Activated CD8-positive, alpha-beta T cell treated with anti-CD3 and anti-CD28 coated beads, Interleukin-2, amount 10 ng/mL, durations not matched to agents 7 days and 5 days (primary cell): ENCODE measurements at regions not wholly inside any gene's neighbourhood (a gene's known extent, or its start where the extent isn't known, plus 50 kb on each side); places are given as distances from the start of the nearest gene placed in this dataset.

ENCODE experiments used
- ATAC-seq: fragments of 150-1000 bp; cut with Tn5 transposase; one replicate; pipeline ENCODE4 v1.10.0; 2021; ENCODE audit warnings: moderate library complexity
- CTCF ChIA-PET: fragments of 350-600 bp; sonication (Branson Sonifier 250); formaldehyde crosslinking; loops from one replicate; lab custom pipeline; 2021; ENCODE audit warnings: antibody characterized with exemption; lab: Charles Lee
- POLR2A ChIA-PET: fragments of 350-600 bp; sonication (Branson Sonifier 250); formaldehyde crosslinking; loops from one replicate; lab custom pipeline; 2021; ENCODE audit warnings: antibody characterized with exemption; lab: Charles Lee
- DNase-seq: peaks from one replicate; pipeline ENCODE4 v3.0.0-alpha.2; 2020
- H3K27ac Mint-ChIP-seq: one replicate; pipeline ENCODE4 v1.8.0; 2021; ENCODE audit warnings: mild to moderate bottlenecking, mixed read lengths
- H3K27me3 Mint-ChIP-seq: one replicate; pipeline ENCODE4 v1.8.0; 2021; ENCODE audit warnings: low read depth, mixed read lengths
- H3K36me3 Mint-ChIP-seq: one replicate; pipeline ENCODE4 v1.8.0; 2021; ENCODE audit warnings: low read depth, mixed read lengths
- H3K4me1 Mint-ChIP-seq: one replicate; pipeline ENCODE4 v1.8.0; 2021; ENCODE audit warnings: low read depth, mixed read lengths
- H3K4me3 Mint-ChIP-seq: one replicate; pipeline ENCODE4 v1.8.0; 2021; ENCODE audit warnings: mild to moderate bottlenecking, mixed read lengths
- H3K9me3 Mint-ChIP-seq: one replicate; pipeline ENCODE4 v1.8.0; 2022; ENCODE audit warnings: mixed read lengths; ENCODE audit not compliant: insufficient read depth

DNA sequence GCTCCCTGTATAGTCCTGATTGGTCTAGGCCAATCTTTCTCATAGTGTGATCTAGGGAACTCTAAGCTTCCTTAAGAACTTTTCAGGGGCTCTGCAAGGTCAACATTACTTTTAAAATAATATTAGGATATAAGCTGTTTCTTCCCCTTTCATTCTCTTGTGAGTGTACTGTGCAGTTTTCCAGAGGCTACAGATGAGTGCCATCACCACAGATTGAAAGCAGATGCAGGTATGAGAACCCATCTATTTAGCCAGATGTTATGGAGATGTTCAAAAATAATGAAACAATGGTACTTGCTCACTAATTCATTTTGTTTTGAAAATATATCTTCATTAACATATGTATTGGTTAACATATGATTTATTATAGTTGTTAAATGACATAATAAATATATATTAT lies 169.2 kb upstream of the SEMA3A start:
- H3K9me3 Mint-ChIP-seq: no peaks in the 10 kb centered on the region
- H3K27me3 Mint-ChIP-seq: no peaks in the 10 kb centered on the region
- no peaks in the 10 kb centered on the region for H3K4me1 Mint-ChIP-seq
- ATAC-seq (no peak), DNase-seq (no peak)
- no peak overlapping the region for H3K27ac Mint-ChIP-seq
- ChIA-PET CTCF (no interaction called here), POLR2A (no interaction called here)
- H3K4me3 Mint-ChIP-seq: no peak overlapping the region
- H3K36me3 Mint-ChIP-seq: no peaks in the 10 kb centered on the region

DNA sequence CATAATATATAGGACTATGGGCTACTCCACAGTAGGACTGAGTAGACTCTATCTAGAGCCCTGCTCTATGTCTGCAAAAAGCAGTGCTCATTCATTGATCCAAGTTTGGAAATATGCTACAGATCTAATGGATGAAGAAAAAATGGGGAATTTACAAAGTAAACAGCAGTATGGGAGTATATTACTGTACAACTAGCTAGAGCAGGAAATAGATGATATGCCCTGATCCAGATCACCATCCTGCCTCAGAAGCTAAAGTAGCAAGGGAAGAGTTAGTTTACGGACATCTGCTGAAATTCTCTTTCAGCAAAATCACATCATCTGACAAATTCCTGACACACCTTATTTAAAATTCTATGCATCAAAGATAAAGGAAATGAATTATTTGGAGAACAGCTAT lies 168.2 kb upstream of the SEMA3A start:
- Mint-ChIP-seq H3K36me3 (no peaks in the 10 kb centered on the region), H3K4me3 (no peak overlapping the region), H3K4me1 (no peaks in the 10 kb centered on the region), H3K27ac (no peak overlapping the region), H3K27me3 (no peaks in the 10 kb centered on the region), H3K9me3 (no peaks in the 10 kb centered on the region)
- ChIA-PET POLR2A (no interaction called here), CTCF (no interaction called here)
- no peak for DNase-seq
- ATAC-seq: no peak

DNA sequence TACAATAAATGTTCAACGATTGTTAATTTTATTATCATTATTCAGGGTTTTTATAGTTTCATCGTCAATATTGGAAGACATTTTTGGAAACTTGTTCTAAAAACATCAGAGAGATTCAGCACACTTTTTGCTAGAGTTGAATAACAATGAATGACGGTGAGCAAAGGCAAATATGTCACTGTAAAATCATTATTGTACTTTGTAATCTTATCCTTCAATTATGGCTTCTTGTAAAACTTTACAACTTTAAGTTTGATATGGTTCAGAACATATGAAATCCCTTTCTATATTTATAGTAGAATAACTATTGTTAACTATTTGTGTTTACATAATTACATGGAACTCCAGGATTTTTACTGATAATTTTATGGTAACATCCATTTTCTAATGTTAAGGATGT lies 167.8 kb upstream of the SEMA3A start:
- Mint-ChIP-seq H3K27me3 (no peaks in the 10 kb centered on the region), H3K27ac (no peak overlapping the region), H3K4me1 (no peaks in the 10 kb centered on the region), H3K4me3 (no peak overlapping the region), H3K36me3 (no peaks in the 10 kb centered on the region), H3K9me3 (no peaks in the 10 kb centered on the region)
- no peak for DNase-seq
- ATAC-seq: no peak
- ChIA-PET POLR2A (no interaction called here), CTCF (no interaction called here)

DNA sequence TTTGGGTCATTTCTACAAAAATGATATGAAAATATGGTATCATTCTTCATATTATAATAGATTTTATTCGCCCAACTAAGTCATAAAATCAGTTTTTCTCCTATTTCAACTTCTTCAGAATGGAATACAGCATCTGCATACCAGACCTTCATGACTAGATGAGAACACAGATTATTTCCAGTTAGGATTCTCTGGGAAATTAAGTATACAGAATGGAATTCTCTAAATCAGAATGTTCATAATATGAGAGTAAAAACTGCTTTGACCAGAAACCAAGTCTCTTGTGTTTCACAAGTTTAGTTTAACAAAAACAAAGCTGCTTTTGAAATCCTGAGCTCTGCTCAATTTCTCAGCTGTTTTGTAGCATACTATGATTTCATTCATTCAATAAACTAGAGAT lies 160.3 kb upstream of the SEMA3A start:
- Mint-ChIP-seq H3K4me1 (no peaks in the 10 kb centered on the region), H3K27me3 (no peaks in the 10 kb centered on the region), H3K9me3 (no peaks in the 10 kb centered on the region), H3K36me3 (no peaks in the 10 kb centered on the region), H3K27ac (no peak overlapping the region), H3K4me3 (no peak overlapping the region)
- ATAC-seq (no peak), DNase-seq (no peak)
- CTCF ChIA-PET: no interaction called here
- POLR2A ChIA-PET: no interaction called here

DNA sequence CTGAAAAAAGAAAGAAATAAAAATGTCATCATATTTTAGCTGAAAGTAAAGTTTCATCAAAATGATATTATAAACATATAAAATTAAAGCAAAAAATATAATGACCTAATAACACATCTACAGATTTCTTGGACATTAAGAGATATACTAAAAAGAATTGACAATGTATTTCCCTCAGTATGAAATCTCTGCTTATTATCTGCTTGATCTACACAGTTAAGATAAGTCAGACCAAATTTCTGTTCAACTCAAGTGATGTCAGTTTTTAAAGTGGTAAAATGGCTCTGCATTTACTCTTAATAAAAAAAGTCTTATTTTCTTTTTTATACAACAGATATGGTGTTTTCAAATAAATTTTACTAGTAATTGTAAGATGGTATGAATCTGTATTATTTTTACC lies 159.4 kb upstream of the SEMA3A start:
- Mint-ChIP-seq H3K9me3 (no peaks in the 10 kb centered on the region), H3K27ac (no peak overlapping the region), H3K4me1 (no peaks in the 10 kb centered on the region), H3K4me3 (no peak overlapping the region), H3K36me3 (no peaks in the 10 kb centered on the region), H3K27me3 (no peaks in the 10 kb centered on the region)
- ChIA-PET CTCF (no interaction called here), POLR2A (no interaction called here)
- DNase-seq (no peak), ATAC-seq (no peak)

DNA sequence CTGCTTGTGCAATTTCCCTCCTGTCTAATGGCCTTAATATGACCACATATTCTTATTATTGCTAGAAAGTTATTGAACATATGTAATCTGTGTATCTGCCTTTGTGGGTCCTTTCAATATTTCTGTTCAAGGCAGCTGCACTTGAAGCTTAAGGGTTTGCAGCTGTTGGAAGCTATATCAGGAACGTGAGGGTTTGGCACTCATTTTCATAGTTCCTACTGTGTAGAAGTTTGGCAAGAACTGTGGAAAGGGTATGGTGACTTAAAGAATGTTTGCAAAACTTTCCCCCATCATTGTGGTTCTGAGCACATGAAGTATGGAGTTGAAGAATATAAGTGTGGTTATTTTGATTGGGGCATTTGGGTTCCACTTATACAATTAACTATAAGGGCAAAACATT lies 144.7 kb upstream of the SEMA3A start:
- H3K4me3 Mint-ChIP-seq: no peak overlapping the region
- no peaks in the 10 kb centered on the region for H3K9me3 Mint-ChIP-seq
- ChIA-PET CTCF (no interaction called here), POLR2A (no interaction called here)
- H3K27me3 Mint-ChIP-seq: peaks cover 4% of the 10 kb centered on the region
- ATAC-seq (no peak), DNase-seq (no peak)
- no peaks in the 10 kb centered on the region for H3K36me3 Mint-ChIP-seq
- H3K4me1 Mint-ChIP-seq: no peaks in the 10 kb centered on the region
- H3K27ac Mint-ChIP-seq: no peak overlapping the region

DNA sequence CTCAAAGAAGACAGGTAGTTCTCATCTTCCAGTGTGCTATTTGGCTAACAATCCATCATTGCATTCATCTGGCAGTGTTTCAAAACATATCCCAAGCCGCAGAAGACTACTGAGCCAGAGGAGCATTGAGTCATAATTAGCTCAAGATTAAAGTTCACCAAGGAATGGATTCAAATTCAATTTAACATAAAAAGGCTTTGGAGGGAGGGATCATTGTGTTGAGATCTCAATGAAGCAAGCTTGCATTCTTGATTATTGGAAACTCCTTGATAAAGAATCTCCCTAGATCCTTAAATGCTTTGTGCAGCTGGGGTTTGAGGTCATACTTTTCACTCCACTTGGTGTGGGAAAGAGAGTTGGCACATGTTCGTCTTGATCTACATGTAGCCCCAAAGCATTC lies 142.8 kb upstream of the SEMA3A start:
- Mint-ChIP-seq H3K36me3 (no peaks in the 10 kb centered on the region), H3K4me3 (no peak overlapping the region), H3K27ac (no peak overlapping the region), H3K27me3 (peaks cover 2% of the 10 kb centered on the region), H3K4me1 (no peaks in the 10 kb centered on the region), H3K9me3 (no peaks in the 10 kb centered on the region)
- CTCF ChIA-PET: no interaction called here
- ATAC-seq (no peak), DNase-seq (no peak)
- POLR2A ChIA-PET: no interaction called here

DNA sequence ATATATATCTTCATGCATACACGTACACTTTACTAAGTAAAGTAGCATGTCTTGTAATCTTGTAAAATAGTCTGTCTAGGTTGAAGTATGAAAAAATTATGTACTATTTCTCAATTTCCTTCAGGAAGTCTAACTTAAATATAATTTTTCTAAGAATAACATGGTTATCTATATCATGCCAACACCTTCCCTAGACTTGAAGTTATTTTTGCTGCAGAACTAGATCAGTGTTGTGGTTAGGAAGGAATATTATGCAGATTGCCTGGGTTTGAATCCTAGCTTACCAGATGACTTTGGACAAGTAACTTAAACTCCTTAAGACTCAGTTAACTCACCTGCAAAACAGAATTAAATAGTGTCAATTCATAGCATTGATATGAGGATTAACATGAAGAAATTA lies 142.2 kb upstream of the SEMA3A start:
- Mint-ChIP-seq H3K4me1 (no peaks in the 10 kb centered on the region), H3K27ac (no peak overlapping the region), H3K9me3 (no peaks in the 10 kb centered on the region), H3K36me3 (no peaks in the 10 kb centered on the region), H3K27me3 (peaks cover 2% of the 10 kb centered on the region), H3K4me3 (no peak overlapping the region)
- CTCF ChIA-PET: no interaction called here
- DNase-seq (no peak), ATAC-seq (no peak)
- POLR2A ChIA-PET: no interaction called here

DNA sequence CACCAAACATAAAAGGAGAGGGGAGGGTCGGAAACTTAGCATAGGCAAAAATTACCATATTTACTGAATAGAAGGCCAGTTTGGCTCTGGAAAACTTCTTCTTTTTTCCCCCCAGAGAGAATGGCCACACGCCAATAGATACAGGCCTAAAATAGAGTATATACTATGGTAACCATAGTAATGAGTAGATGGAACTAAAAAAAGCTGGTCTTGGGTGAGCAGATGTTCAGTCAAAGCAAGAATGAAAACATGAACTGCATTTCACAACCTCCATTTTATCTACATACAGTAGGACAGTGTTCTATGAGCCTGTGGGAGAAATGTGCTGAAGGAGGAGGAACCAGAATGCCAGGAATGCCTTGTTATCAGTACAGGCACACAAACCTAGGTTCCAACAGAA lies 141.7 kb upstream of the SEMA3A start:
- ATAC-seq (no peak), DNase-seq (no peak)
- ChIA-PET POLR2A (no interaction called here), CTCF (no interaction called here)
- Mint-ChIP-seq H3K4me3 (no peak overlapping the region), H3K36me3 (no peaks in the 10 kb centered on the region), H3K4me1 (no peaks in the 10 kb centered on the region), H3K27ac (no peak overlapping the region), H3K9me3 (no peaks in the 10 kb centered on the region), H3K27me3 (peaks cover 2% of the 10 kb centered on the region)

DNA sequence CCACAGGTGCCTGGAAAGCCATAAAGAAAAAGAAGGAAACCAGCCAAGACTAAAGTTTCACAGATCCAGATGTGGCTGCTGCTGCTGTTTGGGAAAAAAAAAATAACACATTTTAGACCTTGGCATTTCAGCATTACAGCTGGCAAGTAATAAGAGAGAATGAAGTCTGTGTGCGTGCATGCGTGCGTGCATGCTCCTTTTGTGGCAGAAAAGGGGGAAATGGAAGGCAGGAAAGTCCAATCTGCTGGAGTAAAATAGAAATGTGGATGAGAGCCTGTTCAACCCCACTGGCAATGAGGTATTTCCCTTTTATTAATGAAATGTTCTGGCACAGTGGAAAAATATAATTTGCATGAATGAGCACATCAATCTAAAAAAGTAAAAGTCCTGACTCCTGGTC lies 137.0 kb upstream of the SEMA3A start:
- H3K4me3 Mint-ChIP-seq: no peak overlapping the region
- CTCF ChIA-PET: no interaction called here
- no peak overlapping the region for H3K27ac Mint-ChIP-seq
- no peaks in the 10 kb centered on the region for H3K9me3 Mint-ChIP-seq
- ATAC-seq (no peak), DNase-seq (no peak)
- no peaks in the 10 kb centered on the region for H3K27me3 Mint-ChIP-seq
- H3K4me1 Mint-ChIP-seq: no peaks in the 10 kb centered on the region
- POLR2A ChIA-PET: no interaction called here
- no peaks in the 10 kb centered on the region for H3K36me3 Mint-ChIP-seq

DNA sequence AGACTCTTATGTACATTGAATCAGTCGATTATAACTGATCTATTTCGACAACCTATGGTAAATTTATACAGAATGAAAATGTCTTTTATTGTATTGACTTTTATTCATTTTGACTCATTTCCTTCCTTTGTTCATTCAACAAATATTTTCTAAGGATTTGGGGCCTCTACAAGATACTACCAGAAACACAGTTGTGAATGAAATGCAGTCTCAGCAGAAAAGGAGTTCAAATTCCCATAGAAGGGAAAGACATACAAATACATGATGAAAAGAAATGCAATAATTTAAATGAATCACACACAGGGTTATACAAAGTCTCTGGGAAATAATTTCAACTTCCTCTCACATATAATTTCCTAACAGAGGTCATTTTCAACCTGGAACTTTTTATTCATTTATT lies 134.0 kb upstream of the SEMA3A start:
- no peaks in the 10 kb centered on the region for H3K9me3 Mint-ChIP-seq
- H3K36me3 Mint-ChIP-seq: no peaks in the 10 kb centered on the region
- ATAC-seq: no peak
- no peak overlapping the region for H3K4me3 Mint-ChIP-seq
- H3K27me3 Mint-ChIP-seq: no peaks in the 10 kb centered on the region
- H3K27ac Mint-ChIP-seq: no peak overlapping the region
- POLR2A ChIA-PET: no interaction called here
- no peaks in the 10 kb centered on the region for H3K4me1 Mint-ChIP-seq
- CTCF ChIA-PET: no interaction called here
- no peak for DNase-seq

DNA sequence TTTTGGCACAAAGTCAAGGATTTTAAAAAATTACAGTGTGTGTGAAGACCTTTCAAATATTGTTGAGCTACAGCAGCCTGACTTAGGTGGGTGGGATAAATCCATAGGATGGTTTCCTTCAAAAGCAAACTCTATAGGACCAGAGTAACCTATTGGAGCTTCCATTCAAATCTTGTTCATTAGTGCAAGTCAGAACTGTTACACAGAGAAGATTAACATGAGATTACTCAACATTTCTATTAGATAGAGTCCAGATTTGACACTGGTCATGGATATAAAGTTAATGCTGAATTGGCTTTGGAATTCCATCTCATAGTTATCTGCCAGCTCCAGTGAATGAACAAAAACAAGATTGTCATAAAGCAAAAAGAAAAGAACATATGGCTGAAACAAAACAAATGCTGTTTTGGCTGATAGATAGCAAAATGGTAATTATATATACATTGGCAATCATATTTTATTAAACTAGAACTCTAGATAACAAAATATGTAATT lies 129.6 kb upstream of the SEMA3A start:
- H3K4me3 Mint-ChIP-seq: no peak overlapping the region
- ChIA-PET POLR2A (no interaction called here), CTCF (no interaction called here)
- no peak for ATAC-seq
- H3K27ac Mint-ChIP-seq: no peak overlapping the region
- DNase-seq: no peak
- no peaks in the 10 kb centered on the region for H3K9me3 Mint-ChIP-seq
- H3K4me1 Mint-ChIP-seq: no peaks in the 10 kb centered on the region
- no peaks in the 10 kb centered on the region for H3K27me3 Mint-ChIP-seq
- H3K36me3 Mint-ChIP-seq: no peaks in the 10 kb centered on the region

DNA sequence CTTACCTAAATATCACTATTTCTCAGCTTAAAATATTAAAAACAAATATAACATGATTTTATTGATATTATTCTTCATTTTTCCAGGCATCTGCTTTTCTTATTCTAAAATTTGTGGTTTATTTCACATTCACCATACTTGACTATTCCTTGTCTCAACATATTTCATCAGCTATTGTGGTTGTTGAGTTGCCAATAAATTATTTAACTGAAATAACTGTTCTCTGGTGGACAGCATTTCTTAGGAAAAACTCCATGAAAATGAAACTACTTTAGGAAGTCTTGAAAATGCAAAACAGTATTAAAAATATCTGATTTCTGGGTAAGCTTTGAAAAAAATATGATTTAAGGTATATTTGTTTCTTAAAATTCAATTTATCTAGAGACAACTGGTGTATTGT lies 122.9 kb upstream of the SEMA3A start:
- no peaks in the 10 kb centered on the region for H3K27me3 Mint-ChIP-seq
- no peak for ATAC-seq

More for the DNA sequence above, 122.9 kb upstream of the SEMA3A start:
- Mint-ChIP-seq H3K36me3 (no peaks in the 10 kb centered on the region), H3K9me3 (no peaks in the 10 kb centered on the region), H3K4me3 (no peak overlapping the region), H3K27ac (no peak overlapping the region), H3K4me1 (no peaks in the 10 kb centered on the region)
- DNase-seq: no peak
- ChIA-PET CTCF (no interaction called here), POLR2A (no interaction called here)
